ENCODE measurements at regions not wholly inside any gene's neighbourhood (a gene's known extent, or its start where the extent isn't known, plus 50 kb on each side); places are given as distances from the start of the nearest gene placed in this dataset.

- TF ChIP-seq CTCF (IDR thresholded peaks at IDR 0.05) (no peak), POLR2A (IDR thresholded peaks at IDR 0.05) (no peak)
Measured at GRCh38 chr7:106562711-106563366, 98.1 kb downstream of the CCDC71L start.
